Stimulated activated effector memory CD8-positive, alpha-beta T cell treated with anti-CD3 and anti-CD28 coated beads, Interleukin-12 subunit alpha, Interleukin-12 subunit beta, amount 100 ng/mL, for 72 hours (primary cell): ENCODE measurements at regions not wholly inside any gene's neighbourhood (a gene's known extent, or its start where the extent isn't known, plus 50 kb on each side); places are given as distances from the start of the nearest gene placed in this dataset.

Experiments used
- ATAC-seq: fragments of 150-1000 bp; cut with Tn5 transposase; 2 replicates; pipeline ENCODE4 v1.10.0; 2021
- DNase-seq, 2 donors: peaks; one replicate each; pipeline ENCODE4 v3.0.0; 2021 to 2022; ENCODE audit warnings: low spot score in 2 of 2
- H3K27ac Mint-ChIP-seq: one replicate; pipeline ENCODE4 v1.8.0; 2022; ENCODE audit warnings: mild to moderate bottlenecking, mixed read lengths
- H3K36me3 Mint-ChIP-seq: one replicate; pipeline ENCODE4 v1.8.0; 2022; ENCODE audit warnings: mild to moderate bottlenecking, mixed read lengths
- H3K4me1 Mint-ChIP-seq: one replicate; pipeline ENCODE4 v1.8.0; 2022; ENCODE audit warnings: mixed read lengths
- H3K4me3 Mint-ChIP-seq: one replicate; pipeline ENCODE4 v1.8.0; 2022; ENCODE audit warnings: mild to moderate bottlenecking, mixed read lengths
- H3K9me3 Mint-ChIP-seq: one replicate; pipeline ENCODE4 v1.8.0; 2022; ENCODE audit warnings: mixed read lengths

GRCh38 chr6:22699151-22699550 is 129.8 kb downstream of the HDGFL1 start:
- no peaks in the 10 kb centered on the region for H3K4me1 Mint-ChIP-seq
- no peak overlapping the region for H3K4me3 Mint-ChIP-seq
- H3K36me3 Mint-ChIP-seq: no peaks in the 10 kb centered on the region
- peaks cover 6% of the 10 kb centered on the region for H3K9me3 Mint-ChIP-seq
- DNase-seq: no peak
- ATAC-seq: no peak
- no peak overlapping the region for H3K27ac Mint-ChIP-seq

DNA sequence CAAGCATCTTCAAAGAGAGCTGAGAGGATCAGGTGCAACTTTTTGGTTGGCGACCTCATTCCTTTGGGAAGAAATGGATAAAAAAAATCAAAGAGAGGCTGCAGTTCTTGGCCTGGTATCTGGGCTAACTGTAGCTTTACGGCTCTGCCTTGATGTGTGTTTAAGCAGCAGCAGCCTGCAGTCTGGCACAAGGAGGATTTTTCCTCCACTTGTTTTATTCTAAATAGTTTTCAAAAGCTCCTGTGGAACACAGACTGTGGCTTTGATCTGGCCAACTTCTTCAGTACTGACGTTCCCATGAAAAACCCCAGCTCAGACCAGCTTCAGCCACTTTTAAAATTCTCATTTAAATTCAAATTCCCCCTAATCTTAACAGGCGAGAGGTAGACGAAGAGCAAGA is 137.3 kb downstream of the HDGFL1 start:
- no peaks in the 10 kb centered on the region for H3K36me3 Mint-ChIP-seq
- no peak overlapping the region for H3K27ac Mint-ChIP-seq
- H3K9me3 Mint-ChIP-seq: peaks cover 7% of the 10 kb centered on the region
- DNase-seq (no peak), ATAC-seq (no peak)
- no peak overlapping the region for H3K4me3 Mint-ChIP-seq
- no peaks in the 10 kb centered on the region for H3K4me1 Mint-ChIP-seq

- no peaks in the 10 kb centered on the region for H3K4me1 Mint-ChIP-seq
- no peaks in the 10 kb centered on the region for H3K36me3 Mint-ChIP-seq
- H3K27ac Mint-ChIP-seq: no peak overlapping the region
- H3K4me3 Mint-ChIP-seq: no peak overlapping the region
- ATAC-seq (no peak), DNase-seq (no peak)
- peaks cover 6% of the 10 kb centered on the region for H3K9me3 Mint-ChIP-seq
These were observed 139.1 kb downstream of the HDGFL1 start for GRCh38 chr6:22708469-22708868.

DNA sequence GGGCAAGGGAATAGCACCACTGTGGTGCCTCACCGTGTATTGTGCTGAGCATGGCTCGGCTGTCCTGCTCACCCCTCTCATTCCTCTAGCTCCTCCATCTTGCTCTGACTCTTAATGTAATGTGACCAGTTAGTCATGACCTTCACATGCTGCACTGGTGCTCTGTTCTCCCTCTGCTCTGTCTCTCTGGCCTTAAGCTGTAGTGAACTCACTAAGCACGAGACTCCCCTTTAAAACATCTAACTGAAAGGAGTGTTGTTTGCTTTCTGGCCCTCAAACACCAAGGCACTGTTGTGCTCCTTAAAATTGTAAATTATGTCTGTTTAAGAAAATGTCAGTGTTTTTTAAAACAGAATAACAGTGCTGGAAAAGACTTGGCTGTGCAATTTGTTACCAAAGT is 140.4 kb downstream of the HDGFL1 start:
- H3K4me1 Mint-ChIP-seq: no peaks in the 10 kb centered on the region
- no peak for ATAC-seq
- DNase-seq: no peak
- no peak overlapping the region for H3K27ac Mint-ChIP-seq
- no peaks in the 10 kb centered on the region for H3K36me3 Mint-ChIP-seq
- no peak overlapping the region for H3K4me3 Mint-ChIP-seq
- H3K9me3 Mint-ChIP-seq: peaks cover 9% of the 10 kb centered on the region

DNA sequence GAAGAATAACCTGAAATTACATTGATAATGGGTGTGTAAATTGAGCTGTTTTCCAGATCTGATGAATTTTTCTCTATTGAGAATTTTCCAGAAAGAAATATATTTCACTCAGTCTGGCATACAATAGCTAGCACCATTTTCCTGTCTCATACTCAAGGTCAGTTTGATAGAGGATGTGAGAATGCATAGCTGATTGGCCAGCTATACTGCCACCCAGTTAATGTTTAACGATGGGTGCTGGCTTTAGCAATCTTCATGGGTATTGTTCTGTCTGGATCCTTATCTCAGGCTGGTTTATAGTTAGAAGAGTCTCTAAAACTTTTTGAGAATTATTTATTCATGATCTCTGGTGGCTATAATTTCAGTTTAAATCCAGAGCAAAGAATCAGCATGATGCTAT is 147.4 kb downstream of the HDGFL1 start:
- H3K4me3 Mint-ChIP-seq: no peak overlapping the region
- no peaks in the 10 kb centered on the region for H3K36me3 Mint-ChIP-seq
- peaks cover 10% of the 10 kb centered on the region for H3K9me3 Mint-ChIP-seq
- no peaks in the 10 kb centered on the region for H3K4me1 Mint-ChIP-seq
- ATAC-seq (no peak), DNase-seq (no peak)
- H3K27ac Mint-ChIP-seq: no peak overlapping the region

DNA sequence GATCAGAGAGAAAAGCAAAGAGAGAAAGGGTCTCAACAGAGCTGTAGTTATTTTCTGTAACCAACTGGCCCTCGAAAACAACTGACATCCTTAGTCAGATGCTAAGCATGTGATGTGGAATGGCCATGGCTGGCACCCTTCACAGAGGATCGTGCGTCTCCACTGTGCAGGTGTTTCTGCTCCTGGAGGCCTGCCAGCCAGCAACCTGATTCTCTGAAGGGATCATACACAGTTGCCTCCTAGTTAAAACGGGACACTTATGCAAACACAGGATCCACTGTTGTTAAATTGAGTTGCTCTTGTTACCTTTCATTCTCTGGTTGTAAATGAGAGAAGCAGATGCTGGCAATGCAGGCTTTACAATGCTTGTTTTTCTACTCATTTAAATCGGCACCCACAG is 148.5 kb downstream of the HDGFL1 start:
- no peaks in the 10 kb centered on the region for H3K36me3 Mint-ChIP-seq
- H3K27ac Mint-ChIP-seq: no peak overlapping the region
- no peaks in the 10 kb centered on the region for H3K4me1 Mint-ChIP-seq
- no peak overlapping the region for H3K4me3 Mint-ChIP-seq
- H3K9me3 Mint-ChIP-seq: peaks cover 12% of the 10 kb centered on the region
- ATAC-seq (no peak), DNase-seq (no peak)

- no peak for DNase-seq
- Mint-ChIP-seq H3K4me3 (no peak overlapping the region), H3K4me1 (no peaks in the 10 kb centered on the region), H3K27ac (no peak overlapping the region), H3K9me3 (peaks cover 10% of the 10 kb centered on the region), H3K36me3 (no peaks in the 10 kb centered on the region)
- ATAC-seq: no peak
These were observed 153.5 kb downstream of the HDGFL1 start for GRCh38 chr6:22722913-22723312.

GRCh38 chr6:22726966-22727365 is 157.6 kb downstream of the HDGFL1 start:
- Mint-ChIP-seq H3K4me1 (no peaks in the 10 kb centered on the region), H3K4me3 (no peak overlapping the region), H3K27ac (no peak overlapping the region), H3K9me3 (peaks cover 8% of the 10 kb centered on the region), H3K36me3 (no peaks in the 10 kb centered on the region)
- no peak for ATAC-seq
- DNase-seq: no peak

- Mint-ChIP-seq H3K36me3 (no peaks in the 10 kb centered on the region), H3K9me3 (peaks cover 13% of the 10 kb centered on the region), H3K27ac (no peak overlapping the region), H3K4me1 (no peaks in the 10 kb centered on the region), H3K4me3 (no peak overlapping the region)
- ATAC-seq (no peak), DNase-seq (no peak)
These were observed 158.3 kb downstream of the HDGFL1 start for GRCh38 chr6:22727710-22728109.

DNA sequence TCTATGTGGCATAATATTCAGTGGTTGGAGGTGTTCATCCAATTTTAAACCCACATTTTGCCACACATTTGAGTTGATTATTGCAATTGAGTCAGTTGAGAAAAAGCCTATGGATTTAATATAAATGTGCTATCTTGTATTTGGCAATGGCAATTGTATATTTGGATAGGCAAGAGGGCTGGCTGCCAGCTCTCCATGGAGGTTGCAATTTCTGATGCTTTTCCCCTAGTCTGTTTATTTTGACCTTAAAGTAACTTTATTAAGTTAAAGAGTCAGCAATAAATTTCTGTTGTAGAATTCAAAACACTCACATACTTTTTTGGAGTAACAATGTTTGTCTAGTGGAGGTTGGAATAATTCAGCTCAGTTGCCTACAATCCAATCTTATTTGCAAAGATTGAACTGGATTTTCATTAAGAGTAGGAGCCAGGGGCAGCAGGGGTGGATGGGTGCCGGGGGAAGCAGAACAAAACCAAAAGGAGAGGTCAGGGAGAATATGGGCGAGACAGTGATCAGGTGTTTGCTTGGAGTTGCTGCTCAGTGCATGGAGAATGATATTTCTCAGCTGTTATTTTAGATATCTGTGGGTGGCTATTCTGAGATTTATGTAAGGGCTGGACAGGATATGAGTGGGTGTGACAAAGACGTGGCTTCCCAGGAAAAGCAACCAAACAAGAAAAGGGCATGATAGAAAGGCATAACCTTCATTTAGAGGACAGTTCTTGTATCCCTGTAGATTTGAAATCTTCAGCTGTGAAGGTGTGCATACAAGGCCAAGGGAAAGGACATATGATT is 163.0 kb downstream of the HDGFL1 start:
- Mint-ChIP-seq H3K4me1 (no peaks in the 10 kb centered on the region), H3K36me3 (no peaks in the 10 kb centered on the region), H3K4me3 (no peak overlapping the region), H3K27ac (no peak overlapping the region), H3K9me3 (peaks cover 9% of the 10 kb centered on the region)
- ATAC-seq (no peak), DNase-seq (no peak)

DNA sequence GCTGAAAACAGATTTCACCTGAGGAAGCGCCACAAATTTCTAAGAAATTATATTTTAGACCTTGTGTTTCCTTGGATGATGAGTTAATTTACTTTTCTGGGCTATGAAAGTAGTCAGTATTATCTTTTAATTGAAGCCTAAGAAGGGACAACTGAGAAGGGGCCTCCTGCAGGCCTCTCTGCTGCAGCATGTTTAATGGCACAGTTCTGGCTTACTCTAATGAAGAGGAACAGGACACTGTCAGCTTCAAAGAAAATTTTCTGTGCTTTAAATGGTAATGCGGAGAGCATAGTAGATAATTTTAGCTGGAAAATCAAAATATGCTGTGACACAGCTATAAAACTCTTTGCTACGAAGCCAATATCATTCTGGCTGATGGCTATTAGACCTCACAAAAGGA is 167.4 kb downstream of the HDGFL1 start:
- DNase-seq (no peak), ATAC-seq (no peak)
- Mint-ChIP-seq H3K9me3 (peaks cover 12% of the 10 kb centered on the region), H3K4me3 (no peak overlapping the region), H3K36me3 (no peaks in the 10 kb centered on the region), H3K4me1 (no peaks in the 10 kb centered on the region), H3K27ac (no peak overlapping the region)

GRCh38 chr6:22737331-22737730 is 168.0 kb downstream of the HDGFL1 start:
- H3K4me1 Mint-ChIP-seq: no peaks in the 10 kb centered on the region
- H3K9me3 Mint-ChIP-seq: peaks cover 15% of the 10 kb centered on the region
- no peak overlapping the region for H3K27ac Mint-ChIP-seq
- ATAC-seq: no peak
- H3K36me3 Mint-ChIP-seq: no peaks in the 10 kb centered on the region
- no peak for DNase-seq
- H3K4me3 Mint-ChIP-seq: no peak overlapping the region

- Mint-ChIP-seq H3K4me1 (no peaks in the 10 kb centered on the region), H3K4me3 (no peak overlapping the region), H3K36me3 (no peaks in the 10 kb centered on the region), H3K9me3 (peaks cover 15% of the 10 kb centered on the region), H3K27ac (no peak overlapping the region)
- DNase-seq: no peak
- no peak for ATAC-seq
These were observed 168.8 kb downstream of the HDGFL1 start for GRCh38 chr6:22738194-22738593.

DNA sequence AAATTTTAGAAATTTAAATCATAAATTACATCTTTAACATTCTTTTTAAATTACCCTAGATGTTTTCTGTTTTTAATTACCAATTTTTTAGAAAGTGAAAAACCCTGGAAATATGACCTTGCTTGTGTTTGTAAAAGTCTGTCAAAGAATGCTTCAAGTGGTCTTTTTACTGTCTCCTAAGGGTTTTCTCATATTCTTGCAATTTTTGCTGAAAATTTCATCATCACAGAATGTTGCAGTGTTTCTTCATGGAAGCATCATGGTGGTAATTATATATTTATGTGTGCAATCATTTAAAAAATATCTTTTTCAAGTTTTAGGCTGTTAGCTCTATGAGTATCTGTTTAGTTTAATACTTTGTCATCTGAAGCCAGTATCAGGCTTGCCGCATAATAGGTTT is 178.2 kb downstream of the HDGFL1 start:
- DNase-seq (no peak), ATAC-seq (no peak)
- Mint-ChIP-seq H3K36me3 (no peaks in the 10 kb centered on the region), H3K4me1 (no peaks in the 10 kb centered on the region), H3K27ac (no peak overlapping the region), H3K9me3 (peaks cover 11% of the 10 kb centered on the region), H3K4me3 (no peak overlapping the region)

- DNase-seq: no peak
- ATAC-seq: no peak
- Mint-ChIP-seq H3K4me1 (no peaks in the 10 kb centered on the region), H3K36me3 (no peaks in the 10 kb centered on the region), H3K9me3 (peaks cover 10% of the 10 kb centered on the region), H3K4me3 (no peak overlapping the region), H3K27ac (no peak overlapping the region)
These were observed 179.3 kb downstream of the HDGFL1 start for GRCh38 chr6:22748681-22749080.

DNA sequence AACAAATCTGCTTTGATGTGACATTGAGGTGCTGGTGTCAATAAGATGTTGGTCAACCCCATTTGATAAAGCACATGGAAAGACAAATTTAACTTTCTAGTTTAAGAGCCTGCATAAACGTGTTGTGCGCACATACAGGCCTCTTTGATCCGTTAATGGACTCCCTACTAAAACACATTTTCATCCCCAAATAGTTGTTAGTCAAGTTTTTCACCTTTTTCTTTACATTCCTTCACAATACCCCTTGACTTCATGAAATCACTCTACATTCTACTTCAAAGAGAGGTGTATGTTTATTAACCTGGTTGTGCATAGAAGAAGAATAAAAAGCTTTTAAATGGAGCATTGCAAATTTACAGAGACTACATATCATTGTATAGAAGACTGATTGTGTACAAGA is 180.3 kb downstream of the HDGFL1 start:
- no peak overlapping the region for H3K27ac Mint-ChIP-seq
- no peaks in the 10 kb centered on the region for H3K4me1 Mint-ChIP-seq
- H3K9me3 Mint-ChIP-seq: peaks cover 8% of the 10 kb centered on the region
- H3K4me3 Mint-ChIP-seq: no peak overlapping the region
- no peaks in the 10 kb centered on the region for H3K36me3 Mint-ChIP-seq
- ATAC-seq (no peak), DNase-seq (no peak)

DNA sequence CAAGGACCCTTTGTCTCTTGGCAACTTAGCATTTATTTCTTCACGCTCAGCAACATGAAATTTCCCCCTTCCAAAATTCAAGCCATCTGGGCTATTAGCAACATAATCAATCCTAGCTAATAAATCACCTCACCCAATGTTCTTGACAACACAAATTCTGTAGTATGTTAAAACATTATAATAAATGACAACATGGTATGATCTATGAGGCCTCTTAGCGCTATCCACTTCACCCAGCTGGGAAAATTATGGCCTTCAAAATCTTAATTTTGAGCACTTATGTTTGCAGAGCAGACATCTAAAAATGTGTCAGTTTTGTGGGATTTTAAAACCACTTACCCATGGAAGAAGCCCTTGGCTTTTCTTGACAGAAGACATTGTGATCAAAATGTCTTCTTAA is 181.9 kb downstream of the HDGFL1 start:
- no peaks in the 10 kb centered on the region for H3K36me3 Mint-ChIP-seq

More for the DNA sequence above, 181.9 kb downstream of the HDGFL1 start:
- peaks cover 6% of the 10 kb centered on the region for H3K9me3 Mint-ChIP-seq
- H3K4me3 Mint-ChIP-seq: no peak overlapping the region
- no peak overlapping the region for H3K27ac Mint-ChIP-seq
- no peaks in the 10 kb centered on the region for H3K4me1 Mint-ChIP-seq
- ATAC-seq (no peak), DNase-seq (no peak)
